NCI-H1436 treated with DMSO at 0.1 percent for 48 hours (cell line): ENCODE measurements at regions not wholly inside any gene's neighbourhood (a gene's known extent, or its start where the extent isn't known, plus 50 kb on each side); places are given as distances from the start of the nearest gene placed in this dataset.
"Not testable (repeated sequence)": the region's sequence is repeated elsewhere in the genome, so short reads cannot be mapped to it uniquely, and the experiment has no call there.

Experiments used
- DNase-seq: peaks from one replicate; lab custom pipeline; 2025; lab: John Stamatoyannopoulos, UW

DNA sequence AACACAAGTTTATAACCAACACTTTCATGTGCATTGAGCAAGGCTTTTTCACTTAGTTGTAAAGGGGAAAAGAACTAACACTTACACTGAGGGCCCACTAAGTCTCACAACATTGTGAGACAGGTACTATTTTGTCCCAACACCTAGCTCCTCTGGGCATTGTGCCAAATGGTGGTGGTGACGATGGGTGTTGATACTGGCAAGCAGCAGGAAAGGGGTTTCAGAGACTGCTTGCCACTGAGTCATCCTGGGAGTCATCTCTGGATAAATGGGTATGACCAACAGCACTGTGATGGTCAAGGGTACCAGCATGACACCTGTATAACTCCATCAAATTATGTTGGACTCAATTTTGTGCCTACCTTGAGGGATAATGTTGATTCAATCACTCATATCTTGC lies 138.8 kb upstream of the ITGA6 start:
- no peak for DNase-seq

DNA sequence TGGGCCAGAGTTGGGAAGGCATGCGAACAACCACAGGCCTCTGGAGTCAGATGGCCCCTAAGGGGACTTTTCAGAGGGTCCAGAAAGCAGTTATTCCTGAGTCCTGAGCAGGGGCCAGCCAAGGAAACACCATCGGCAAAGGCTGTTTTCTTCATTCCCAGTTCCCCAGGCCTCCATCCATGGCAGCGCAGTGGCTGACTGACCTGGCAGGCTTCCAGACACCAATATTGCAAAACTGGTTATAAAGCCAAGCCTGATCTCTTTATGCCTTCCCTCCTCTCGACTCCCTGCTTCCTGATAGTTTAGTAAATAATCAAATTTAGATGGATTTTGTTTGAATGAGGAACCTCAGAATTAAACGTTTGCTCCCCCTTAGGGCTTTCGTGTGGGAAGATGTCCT lies 133.4 kb upstream of the ITGA6 start:
- DNase-seq: no peak

DNA sequence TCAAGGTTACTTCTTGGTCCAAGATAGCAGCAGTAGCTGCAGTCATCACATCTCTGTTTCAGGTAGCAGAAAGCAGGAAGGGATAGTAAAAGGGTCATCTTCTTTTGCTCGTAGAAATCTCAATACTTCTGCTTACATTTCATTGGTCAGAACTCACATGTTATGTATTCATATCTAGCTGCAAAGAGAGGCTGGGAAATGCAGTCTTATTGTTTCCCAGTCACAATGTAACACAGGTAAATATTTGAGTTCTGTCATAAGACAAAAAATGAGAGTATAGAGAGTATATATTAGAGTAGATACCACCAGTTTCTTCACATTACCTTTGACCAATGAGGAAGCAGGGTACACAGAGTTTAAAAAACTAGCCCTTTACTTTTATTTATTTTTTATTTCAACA lies 132.4 kb upstream of the ITGA6 start:
- DNase-seq: no peak

DNA sequence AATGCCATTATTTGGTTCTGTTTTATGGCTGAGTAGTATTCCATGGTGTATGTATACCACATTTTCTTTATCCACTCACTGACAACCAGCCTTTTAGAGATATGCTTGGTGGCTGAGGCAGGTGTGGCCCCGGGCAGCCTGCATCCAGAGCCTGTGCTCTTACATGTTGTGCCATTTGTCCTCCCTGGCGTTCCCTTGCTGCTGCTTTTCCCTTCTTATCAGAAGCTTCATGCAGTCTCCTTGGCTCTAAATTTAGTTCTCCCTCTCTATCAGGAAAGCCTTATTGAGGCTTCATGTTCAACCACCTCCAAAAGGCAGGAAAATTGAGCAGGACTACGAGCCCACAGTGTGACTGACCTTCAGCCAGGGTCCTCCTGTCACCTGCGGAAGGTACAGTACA lies 131.7 kb upstream of the ITGA6 start:
- DNase-seq: no peak

DNA sequence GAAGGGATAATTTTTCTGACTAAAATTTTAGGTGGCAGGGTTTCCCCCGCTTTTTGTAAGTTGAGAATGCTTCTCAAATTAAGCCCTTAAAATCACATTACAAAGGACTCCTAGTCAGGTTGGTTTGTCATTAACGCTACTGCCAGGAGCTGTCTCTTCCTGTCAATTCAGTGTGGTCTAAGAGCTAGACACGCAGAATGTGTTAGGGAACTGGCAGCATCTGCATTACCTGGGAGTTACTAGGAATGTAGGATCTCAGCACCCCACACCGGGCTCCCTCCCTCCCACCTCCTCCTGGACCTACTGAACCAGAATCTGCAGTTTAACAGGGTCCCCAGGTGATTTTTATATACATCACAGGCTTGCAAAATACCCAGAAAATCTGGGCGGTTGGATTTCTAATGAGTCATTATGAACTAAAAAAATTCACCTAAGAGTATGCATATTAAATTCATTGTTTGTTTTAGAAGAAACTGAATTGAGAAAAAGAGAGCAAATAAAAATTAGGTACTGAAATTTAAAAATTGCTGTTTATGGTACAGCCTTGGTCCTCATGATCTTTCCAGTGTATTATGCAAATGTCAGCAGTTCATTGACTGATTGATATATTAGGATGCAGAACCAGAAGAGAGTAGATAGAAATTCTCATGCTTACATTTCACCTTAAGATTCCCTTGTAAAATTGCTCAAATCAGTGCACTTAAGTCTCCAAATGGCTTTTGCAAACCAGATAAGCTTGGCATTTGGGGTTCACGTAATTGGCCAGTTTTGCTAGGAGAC lies 130.9 kb upstream of the ITGA6 start:
- DNase-seq: no peak

DNA sequence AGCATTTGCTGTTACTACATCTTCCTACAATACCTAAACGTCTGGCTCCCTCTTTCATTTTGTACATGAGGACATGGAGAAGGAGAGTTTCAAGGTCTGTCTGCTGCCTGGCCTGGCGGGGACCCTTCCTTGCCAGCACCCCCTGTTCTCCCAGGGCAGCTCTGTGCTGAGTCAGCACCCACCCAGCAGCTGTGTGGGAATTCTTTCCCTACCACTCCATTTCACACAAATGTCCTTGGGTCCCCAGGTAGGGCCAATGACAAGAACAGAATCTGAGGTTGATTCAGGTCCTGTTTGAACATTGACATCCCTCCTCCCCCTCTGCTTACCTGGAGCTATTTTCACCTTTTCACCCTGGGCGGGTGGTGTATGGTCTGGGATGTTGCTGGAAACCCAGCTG lies 129.9 kb upstream of the ITGA6 start:
- no peak for DNase-seq

DNA sequence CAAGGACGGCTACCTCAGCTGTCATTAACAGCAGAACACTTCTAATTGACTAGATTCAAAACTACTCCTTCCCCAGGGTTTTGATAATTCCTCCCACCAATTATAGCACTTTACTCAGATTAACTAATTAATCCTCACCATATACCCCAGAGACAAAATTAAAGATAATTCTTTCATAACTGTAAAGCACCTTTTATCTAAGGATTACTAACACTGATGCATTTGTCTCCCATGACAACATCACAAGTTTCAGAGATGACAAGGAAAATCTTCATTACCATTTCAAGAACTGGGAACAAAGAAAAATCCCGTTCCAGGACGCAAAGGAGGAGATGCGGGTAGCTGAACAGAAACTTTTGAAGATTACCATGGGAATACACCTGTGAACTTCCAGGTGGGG lies 129.4 kb upstream of the ITGA6 start:
- no peak for DNase-seq

DNA sequence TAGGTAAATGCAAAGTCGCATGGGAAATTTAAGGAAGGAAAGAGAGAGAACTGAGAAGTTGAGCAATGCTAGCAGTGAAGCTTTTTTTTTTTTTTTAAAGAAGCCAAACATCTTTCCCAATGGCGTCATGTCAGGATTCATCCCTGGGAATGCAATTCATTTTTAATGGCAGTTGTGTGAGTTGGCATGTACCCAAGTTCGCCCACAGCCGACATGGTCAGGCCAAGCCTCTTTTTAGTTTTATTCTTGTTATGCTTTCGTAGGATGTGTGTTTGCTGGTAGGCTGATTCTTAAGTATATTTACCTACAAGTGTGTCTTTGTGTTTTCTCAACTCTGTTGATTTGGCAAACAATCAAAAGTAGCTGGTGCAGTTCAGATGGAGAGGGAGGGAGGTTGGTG lies 127.6 kb upstream of the ITGA6 start:
- DNase-seq: no peak

DNA sequence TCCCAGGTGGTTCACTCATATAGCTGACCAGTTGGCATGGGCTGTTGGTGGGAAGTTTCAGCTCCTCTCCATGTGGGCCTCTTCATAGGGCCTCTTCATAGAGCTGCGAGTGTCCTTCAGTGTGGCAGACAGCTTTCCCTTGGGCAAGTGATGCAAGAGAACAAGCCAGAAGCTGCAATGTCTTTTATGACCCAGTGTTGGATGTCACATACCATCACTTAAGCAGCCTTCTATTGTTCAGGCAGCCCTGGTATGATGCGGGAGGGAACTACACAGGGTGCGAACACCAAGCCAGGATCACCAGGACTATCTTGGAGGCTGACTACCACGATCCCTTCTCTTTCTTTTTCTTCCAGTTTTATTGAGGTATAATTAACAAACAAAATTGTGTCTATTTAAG lies 126.5 kb upstream of the ITGA6 start:
- no peak for DNase-seq

DNA sequence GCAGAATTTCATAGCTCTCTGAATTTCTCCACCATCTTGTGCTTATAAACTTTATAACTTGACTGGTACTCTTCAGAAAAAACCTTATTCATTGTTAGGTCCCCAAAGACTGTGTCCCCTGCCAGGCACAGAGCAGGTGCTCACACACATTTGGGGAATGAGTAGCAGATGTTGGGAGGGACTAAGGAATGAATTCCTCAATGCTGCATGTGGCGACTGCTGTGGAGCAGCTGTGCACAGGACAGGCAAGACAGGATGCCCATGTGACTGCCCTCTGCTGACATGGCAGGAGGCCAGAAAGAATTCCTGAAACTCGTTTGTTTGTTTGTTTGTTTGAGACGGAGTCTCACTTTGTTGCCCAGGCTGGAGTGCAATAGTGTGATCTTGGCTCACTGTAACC lies 122.3 kb upstream of the ITGA6 start:
- DNase-seq: no peak

DNA sequence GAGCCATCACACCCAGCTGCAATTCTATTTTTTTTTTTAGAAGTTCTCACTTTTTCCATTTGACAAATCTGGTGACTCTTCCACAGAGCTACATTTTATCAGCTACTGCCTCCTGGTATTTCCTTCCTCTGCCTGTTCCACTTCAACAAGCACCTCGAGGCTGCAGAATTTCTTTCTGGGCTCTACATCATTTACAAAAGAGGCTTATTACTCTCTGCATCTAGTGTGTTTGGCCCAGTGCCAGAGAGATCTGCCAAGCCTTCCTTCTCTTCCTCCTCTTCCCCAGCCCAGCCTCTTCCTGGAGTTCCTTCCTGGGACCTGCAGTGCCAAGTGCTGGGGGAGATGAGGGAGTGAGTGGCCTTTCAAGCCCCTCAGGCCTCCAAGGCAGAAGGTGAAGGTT lies 119.6 kb upstream of the ITGA6 start:
- DNase-seq: no peak

DNA sequence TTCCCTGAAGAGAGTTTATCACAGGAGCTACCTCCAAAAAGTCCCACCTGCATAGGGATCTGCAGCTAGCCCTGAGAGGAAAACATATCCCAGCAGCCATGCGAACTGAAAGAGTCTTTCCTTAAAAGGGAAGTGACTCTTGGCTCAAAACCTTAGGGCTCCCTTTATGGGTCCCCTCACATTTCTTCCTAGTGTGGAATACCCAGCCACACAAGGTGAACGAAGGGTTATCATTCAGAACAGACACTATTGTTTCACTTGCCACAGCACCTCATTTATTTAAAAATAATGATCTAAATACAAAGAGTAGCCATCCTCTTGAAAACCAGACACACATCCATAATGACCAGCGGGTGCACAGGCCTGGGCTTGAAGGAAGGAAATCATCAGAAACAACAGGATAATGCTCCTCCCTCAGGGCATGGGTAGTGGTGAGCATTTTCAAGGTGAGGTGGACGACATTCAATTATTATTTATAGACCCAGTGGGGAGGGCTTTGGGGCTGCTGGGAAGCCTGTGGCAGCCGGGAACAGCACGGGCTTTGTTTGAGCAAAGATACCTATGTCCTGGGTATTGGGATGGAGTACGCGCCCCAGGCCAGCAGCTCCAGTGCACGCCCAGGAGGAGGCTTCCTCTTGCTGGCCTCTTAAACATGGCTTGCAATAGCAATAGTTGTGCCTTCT lies 119.0 kb upstream of the ITGA6 start:
- no peak for DNase-seq

DNA sequence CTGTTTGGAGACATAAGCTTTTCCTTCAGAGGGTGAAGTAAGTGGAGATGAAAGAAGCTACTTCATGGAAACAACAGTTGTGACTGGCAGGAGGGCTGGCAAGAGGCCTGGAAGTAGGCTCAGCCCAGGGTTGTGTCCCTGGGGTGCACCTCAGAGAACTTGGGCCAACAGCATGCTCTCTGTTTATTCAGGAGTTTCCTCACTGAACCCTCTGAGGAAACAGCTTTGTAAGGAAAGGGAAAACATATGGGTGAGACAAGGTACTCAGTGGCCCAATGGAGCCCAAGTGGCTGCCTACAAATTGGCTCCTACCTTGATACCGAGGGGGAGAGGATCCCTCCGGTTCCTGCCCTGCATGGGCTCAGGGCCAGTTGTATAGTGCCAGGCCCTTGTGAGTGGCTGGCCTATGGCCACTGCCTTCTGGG lies 115.5 kb upstream of the ITGA6 start:
- DNase-seq: no peak

DNA sequence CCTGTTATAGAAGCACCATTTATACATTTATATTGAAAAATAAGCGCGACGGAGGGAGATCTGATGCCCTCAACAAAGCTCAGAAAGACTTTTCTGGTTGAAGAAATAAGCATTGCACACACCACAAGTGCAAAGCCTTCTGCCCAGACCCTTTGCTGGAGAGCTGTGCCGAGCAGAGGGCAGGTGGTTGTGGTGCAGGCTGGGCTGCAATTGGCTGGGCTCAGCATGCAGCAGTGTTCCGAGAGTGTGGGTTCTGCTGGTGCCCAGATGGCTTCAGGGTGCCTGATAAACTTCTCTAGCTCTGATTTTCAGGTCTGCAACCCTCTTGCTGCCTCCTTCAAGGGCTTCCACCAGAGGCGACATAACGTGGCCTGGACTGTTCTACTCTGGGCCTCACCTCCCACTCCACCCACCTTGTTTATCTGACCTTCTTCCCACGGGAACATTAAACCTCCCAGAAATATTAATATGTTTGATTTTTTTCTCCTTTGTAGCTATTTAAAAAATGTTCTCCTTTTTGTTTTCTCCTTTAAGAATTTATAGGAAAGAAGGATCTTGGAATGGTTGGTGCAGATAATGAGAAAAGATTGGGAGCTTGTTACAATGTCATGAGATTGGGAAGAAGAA lies 113.6 kb upstream of the ITGA6 start:
- no peak for DNase-seq

DNA sequence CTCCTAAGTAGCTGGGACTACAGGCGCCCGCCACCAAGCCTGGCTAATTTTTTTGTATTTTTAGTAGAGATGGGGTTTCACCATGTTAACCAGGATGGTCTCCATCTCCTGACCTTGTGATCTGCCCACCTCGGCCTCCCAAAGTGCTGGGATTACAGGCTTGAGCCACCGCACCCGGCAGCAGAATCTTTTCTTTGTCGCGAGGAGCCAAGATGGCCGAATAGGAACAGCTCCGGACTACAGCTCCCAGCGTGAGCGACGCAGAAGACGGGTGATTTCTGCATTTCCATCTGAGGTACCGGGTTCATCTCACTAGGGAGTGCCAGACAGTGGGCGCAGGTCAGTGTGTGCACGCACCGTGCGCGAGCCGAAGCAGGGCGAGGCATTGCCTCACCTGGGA lies 112.3 kb upstream of the ITGA6 start:
- not testable (repeated sequence) for DNase-seq

DNA sequence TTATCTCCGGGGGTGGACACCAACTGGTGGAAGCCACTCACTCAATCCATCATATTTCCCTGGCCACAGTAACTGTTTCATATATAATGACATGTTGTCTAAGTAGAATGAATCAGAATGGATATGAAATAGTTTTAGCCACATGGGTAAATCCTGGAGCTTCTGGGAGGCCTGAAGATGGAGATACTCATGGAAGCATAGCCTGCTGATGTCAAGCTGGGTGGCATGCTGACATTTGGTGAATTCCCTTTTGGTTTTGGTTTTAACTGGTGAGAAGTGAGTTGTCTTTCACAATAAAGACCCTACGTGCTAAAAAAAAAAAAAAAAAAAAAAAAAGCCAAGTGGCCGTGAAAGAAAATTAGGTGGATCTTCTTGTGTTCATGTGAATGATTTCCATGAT lies 105.3 kb upstream of the ITGA6 start:
- DNase-seq: no peak

DNA sequence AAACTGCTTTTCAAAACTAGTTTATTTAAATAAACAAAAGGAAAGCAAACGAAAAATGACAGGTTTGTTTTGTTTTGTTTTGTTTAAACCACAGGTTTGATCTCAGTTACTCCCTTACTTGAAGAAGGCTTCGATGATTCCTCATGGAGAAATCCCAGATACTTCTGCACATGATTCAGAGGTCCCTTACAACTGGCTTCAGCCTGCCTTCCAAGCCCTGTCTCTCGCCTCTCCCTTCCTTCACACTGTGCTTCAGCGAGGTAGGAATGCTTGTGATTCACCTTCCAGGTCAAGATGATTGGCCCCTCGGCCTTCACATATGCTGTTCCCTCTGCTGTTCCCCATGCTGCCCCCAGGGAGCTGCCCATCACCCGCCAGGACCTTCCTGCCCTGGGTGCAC lies 104.1 kb upstream of the ITGA6 start:
- no peak for DNase-seq

DNA sequence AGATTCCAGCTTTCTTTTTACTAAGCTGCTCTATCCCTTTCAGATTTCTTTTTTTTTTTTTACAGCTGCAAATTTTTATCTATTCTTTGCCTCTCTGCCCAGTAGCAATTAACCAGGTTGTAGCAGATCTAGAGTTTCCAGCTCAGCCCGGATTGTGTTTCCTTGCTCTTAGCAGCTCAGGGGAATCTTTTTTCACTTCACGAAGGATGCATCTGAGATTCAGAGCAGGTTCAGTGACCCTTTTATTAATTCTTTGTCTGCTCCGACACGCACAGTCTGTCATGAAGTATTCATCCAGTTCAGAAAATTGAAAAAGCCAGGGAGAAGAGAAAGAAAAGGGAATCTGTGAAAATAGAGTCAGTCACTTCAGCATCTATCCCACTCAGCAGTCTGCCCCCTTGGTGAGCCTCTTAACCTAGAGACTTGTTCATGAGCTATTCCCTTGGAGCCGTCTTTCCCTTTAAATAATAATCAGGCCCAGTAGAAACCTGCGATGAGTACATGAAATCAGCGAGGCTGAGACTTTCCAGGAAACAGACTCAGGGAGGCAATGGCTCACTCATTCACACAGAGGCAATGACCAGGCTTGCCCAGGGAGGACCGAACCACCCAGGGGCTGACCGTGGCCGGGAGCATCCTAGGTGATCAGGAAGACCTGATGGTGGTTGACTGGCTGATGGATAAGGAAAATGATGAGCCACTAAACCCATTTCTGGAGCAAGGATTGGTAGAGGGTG lies 103.4 kb upstream of the ITGA6 start:
- no peak for DNase-seq

DNA sequence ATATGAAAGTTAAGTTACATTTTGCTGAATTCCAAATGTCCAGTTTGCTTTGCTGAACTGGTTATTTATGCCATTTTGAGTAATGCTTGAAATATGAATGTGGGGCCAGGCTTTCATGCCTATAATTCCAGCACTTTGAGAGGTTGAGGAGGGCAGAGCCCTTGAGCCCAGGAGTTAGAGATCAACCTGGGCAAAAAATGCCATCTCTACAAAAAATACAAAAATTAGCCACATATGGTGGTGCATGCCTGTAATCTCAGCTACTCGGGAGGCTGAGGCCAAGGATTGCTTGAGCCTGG lies 101.2 kb upstream of the ITGA6 start:
- DNase-seq: no peak

DNA sequence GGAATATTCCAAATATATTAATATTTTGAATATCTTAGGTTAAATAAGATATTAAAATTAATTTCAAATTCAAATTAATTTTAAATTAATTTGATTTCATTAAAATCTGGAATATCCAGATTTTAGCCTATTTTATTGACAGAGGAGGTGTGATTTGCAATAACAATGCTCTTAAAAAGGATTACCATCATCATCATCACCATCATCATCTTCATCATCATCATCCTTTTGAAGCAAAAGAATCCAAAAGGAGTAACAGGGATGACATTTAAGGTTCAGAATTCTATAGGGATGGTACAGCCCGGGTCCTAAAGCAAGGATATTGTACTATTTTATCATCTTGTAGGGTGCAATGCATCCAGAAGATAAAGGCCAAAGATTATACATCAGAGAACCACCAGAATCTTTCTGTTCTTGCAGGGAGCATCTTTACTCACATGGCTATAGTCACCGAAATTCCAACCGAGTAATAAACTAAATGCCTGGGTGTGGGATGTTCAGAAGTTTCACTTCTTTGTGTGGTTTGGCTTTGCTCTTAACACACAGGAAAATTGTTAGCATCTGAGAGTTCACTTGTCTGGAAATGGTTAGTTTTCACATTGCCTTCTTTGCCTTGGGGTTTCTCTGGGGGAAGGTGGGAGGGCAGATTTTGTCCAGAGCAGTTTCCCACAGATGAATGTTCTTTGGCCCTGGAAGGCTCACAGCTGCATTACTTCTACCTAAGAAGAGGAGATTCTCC lies 99.1 kb upstream of the ITGA6 start:
- no peak for DNase-seq

DNA sequence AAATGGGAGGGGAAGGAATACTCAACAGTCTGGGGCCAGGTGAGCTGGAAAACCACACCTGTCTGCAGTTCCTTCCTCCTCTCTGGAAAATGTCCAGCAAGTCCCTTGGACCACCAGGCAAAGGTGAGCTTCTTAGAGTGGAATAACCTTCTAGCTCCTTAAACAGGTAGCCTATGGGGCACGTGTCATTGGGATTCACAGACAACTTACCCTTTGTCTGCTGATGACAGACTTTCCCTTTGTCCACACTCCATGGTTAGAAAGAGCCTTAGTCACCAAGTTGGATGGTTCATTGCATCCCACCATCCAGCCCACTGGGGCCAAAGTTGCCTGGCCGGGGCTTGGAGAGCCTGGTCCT lies 98.0 kb upstream of the ITGA6 start:
- no peak for DNase-seq
